D721Med (cell line): ENCODE measurements at regions not wholly inside any gene's neighbourhood (a gene's known extent, or its start where the extent isn't known, plus 50 kb on each side); places are given as distances from the start of the nearest gene placed in this dataset.
"Not testable (repeated sequence)": the region's sequence is repeated elsewhere in the genome, so short reads cannot be mapped to it uniquely, and the experiment has no call there.

ENCODE experiments used
- DNase-seq: peaks from one replicate; pipeline ENCODE4 v3.0.0; 2011; ENCODE audit warnings: low spot score; ENCODE audit not compliant: insufficient read length
- FAIRE-seq: peaks from 2 replicates; lab custom pipeline; 2011; peaks lifted over from hg19 to GRCh38; lab: Jason Lieb, UNC
- TF ChIP-seq, protein P1 (sequence below): IDR thresholded peaks from 2 replicates; pipeline ENCODE4 v1.5.1; 2012; ENCODE audit warnings: mild to moderate bottlenecking, control low read depth; ENCODE audit not compliant: insufficient read depth; ENCODE audit errors: missing control alignments

DNA sequence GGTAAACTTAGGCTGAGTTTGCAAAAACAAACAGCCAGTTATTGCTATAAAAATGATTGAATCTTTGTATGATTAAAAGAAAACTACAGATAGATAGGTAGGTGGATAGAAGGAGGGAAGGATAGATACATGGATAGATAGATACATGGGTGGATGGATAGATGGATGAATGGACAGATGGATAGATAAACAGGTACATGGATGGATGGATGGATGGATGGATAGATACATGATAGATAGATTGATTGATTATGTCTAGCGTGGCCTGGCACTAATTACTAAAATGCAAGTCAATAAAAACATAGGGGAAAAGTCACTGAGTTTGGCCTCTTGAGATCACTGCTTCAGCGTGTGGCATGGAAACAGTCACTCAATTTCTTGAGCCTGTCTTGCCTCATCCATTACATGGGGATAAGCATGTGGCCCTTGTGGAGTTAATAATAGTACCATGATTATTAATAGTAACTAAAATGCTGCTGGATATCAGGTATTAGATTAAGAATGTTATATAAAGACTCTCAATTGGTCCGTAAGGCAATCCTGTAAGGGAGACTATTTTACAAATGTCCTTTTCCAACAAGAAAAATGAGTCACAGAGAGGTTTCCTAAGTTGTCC is 184.9 kb downstream of the HS3ST3A1 start:
- TF ChIP-seq, protein P1, sequence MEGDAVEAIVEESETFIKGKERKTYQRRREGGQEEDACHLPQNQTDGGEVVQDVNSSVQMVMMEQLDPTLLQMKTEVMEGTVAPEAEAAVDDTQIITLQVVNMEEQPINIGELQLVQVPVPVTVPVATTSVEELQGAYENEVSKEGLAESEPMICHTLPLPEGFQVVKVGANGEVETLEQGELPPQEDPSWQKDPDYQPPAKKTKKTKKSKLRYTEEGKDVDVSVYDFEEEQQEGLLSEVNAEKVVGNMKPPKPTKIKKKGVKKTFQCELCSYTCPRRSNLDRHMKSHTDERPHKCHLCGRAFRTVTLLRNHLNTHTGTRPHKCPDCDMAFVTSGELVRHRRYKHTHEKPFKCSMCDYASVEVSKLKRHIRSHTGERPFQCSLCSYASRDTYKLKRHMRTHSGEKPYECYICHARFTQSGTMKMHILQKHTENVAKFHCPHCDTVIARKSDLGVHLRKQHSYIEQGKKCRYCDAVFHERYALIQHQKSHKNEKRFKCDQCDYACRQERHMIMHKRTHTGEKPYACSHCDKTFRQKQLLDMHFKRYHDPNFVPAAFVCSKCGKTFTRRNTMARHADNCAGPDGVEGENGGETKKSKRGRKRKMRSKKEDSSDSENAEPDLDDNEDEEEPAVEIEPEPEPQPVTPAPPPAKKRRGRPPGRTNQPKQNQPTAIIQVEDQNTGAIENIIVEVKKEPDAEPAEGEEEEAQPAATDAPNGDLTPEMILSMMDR = no peak
- no peak for DNase-seq
- no peak for FAIRE-seq

DNA sequence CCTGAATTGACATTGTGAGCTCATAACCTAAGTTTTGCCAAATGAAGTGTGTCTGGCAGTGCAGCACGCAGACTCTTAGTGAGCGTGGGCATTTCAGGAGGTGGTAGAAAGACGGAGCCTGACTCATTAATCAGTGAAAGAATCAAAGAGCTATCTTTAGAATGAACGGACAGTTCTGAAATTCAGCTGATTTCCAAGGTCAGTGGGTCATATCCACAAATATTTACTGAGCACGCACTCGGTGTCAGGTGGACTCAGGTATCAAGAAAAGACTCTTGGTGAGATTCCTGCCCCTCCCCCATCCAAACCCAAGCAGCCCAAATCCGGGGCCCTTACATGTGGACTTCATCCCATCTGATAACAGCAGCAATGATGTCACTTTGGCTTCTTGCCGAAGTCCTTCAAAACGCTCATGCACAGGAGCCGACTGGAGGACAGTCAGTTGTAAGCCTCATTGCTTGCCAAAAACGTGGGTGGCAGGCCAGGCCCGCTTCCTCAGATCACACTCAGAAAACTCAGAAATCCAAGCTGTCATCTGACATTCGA is 185.8 kb downstream of the HS3ST3A1 start:
- FAIRE-seq (no peak), DNase-seq (no peak)
- TF ChIP-seq, protein P1 = no peak

DNA sequence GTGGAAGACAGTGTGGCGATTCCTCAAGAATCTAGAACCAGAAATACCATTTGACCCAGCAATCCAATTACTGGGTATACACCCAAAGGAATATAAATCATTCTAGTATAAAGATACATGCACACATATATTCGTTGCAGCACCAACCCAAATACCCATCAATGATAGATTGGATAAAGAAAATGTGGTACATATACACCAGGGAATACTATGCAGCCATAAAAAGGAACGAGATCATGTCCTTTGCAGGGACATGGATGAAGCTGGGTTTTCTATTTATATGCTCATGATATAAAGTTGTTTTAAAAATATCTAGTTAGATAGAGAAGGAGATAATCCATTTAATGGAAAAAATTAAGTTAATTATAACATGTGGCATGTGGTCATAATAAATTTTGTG is 186.5 kb downstream of the HS3ST3A1 start:
- not testable (repeated sequence) for FAIRE-seq, DNase-seq

DNA sequence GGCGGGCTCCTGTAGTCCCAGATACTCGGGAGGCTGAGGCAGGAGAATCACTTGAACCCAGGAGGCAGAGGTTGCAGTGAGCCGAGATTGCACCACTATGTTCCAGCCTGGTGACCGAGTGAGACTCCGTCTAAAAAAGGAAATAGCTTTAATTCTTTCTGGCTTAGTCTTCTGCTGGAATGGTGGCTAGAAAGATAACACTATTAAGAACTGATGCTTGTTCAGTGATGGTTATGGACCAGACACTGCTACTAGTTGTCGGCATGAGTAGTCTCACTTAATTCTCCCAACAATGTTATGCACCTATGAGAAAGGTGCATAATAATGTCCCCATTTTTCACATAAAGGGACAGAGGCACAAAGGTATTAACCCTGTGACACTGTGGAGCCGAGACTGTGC is 188.7 kb downstream of the HS3ST3A1 start:
- no peak for FAIRE-seq
- DNase-seq = no peak
- TF ChIP-seq, protein P1 = no peak

DNA sequence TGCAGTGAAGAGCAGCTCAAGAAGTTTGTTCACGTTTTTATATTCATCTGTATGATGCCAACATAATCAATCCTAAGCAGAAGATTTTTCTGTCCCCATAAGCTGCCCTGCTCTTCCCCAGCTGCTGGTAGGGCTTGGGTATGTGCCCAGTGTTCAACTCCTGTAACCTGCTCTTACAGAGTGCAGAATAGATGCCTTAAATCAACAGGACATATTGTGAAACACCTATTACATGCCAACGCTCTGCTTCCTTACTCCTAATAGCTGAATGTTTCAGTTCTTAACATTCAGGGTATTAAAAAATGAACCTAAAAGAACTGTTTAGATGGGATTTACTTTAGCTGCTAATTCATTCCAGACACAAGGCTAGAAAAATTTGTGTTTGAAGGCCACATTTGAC is 190.9 kb downstream of the HS3ST3A1 start:
- FAIRE-seq (no peak), DNase-seq (no peak)
- TF ChIP-seq, protein P1 = no peak

DNA sequence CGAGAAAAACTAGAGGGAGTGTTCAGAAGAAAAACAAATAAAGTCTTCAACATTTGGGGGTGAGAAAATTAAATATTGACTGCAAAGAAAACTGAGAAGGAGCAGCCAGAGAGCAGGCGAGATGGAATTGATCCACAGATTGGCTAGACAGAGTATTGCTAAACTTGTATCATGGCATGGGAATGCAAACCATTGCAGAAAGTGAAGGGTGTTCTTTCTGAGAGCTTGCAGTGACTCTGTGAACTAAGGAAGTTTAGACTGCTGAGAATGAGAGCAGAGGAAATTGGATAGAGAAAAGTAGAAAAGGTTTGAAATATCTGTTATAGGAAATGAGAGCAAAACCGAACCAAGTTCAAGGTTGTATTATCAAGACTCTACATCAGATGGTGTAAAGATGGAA is 191.5 kb downstream of the HS3ST3A1 start:
- DNase-seq = no peak
- TF ChIP-seq, protein P1 = no peak
- no peak for FAIRE-seq

DNA sequence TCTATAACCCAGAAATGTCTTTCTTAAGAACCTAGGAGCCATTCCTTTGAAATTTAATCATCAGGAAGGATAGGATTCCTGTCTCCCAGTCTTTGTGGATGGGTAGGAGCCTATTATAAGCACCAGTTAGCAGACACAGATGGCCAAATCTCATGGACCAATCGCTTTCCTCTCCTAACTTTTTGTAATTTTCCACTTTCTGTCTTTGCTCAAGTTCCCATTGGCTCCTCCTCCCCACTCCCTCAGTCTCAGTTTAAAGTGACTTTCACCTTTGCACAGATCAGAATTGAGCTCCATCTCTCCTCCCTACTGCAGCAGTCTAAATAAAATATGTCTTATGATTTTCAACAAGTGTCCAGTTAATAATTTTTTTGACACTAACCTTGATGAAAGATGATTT is 192.3 kb downstream of the HS3ST3A1 start:
- DNase-seq = no peak
- no peak for FAIRE-seq
- TF ChIP-seq, protein P1 = no peak

DNA sequence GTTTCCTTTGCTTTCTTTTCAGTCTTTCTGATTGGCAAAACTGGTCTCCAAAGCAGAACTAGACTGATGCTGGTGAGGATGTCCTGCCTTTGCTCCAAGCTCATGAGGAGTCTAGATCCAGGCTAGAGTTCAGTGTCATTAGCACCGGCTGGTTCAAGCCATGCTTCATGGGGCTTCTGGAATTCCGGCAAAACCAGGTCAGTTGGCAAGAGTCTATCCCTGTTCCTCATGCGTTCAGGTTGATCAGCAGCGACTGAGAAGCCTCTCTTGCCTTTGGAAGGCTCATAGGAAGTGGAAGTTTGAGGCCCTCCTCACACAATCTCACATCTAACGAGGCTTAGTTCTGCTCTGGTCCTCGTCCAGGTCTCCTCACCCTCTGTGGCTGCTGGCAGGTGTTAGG is 194.3 kb downstream of the HS3ST3A1 start:
- no peak for FAIRE-seq
- TF ChIP-seq, protein P1 = no peak

More for the DNA sequence above, 194.3 kb downstream of the HS3ST3A1 start:
- no peak for DNase-seq
